Loucy (cell line): ENCODE measurements at regions not wholly inside any gene's neighbourhood (a gene's known extent, or its start where the extent isn't known, plus 50 kb on each side); places are given as distances from the start of the nearest gene placed in this dataset.

Experiments
- CTCF ChIP-seq: fragments of 200-600 bp; sonication (generic); conservative IDR thresholded peaks from 2 replicates; pipeline ENCODE4 v1.5.1; 2014; ENCODE audit warnings: mild to moderate bottlenecking, antibody characterized with exemption, low read length
- EZH2phosphoT487 ChIP-seq: fragments of 200-600 bp; IDR thresholded peaks from 2 replicates; pipeline ENCODE4 v1.6.1; 2018; ENCODE audit warnings: antibody characterized with exemption, mild to moderate bottlenecking, moderate library complexity, borderline replicate concordance

- TF ChIP-seq CTCF (no peak), EZH2phosphoT487 (no peak)
Measured at GRCh38 chr4:12778191-12778590, 705.9 kb downstream of the RAB28 start.
